HepG2 (cell line): ENCODE measurements at regions not wholly inside any gene's neighbourhood (a gene's known extent, or its start where the extent isn't known, plus 50 kb on each side); places are given as distances from the start of the nearest gene placed in this dataset.

ENCODE experiments used
- ATAC-seq: fragments of 200-7000 bp; cut with Tn5 transposase; 3 replicates; pipeline ENCODE4 v1.9.1; 2020; ENCODE audit warnings: mild to moderate bottlenecking, moderate library complexity
- BruUV-seq: library from RNA; stranded (reverse); fragments of 400-500 nt; replicated peaks from 2 replicates; lab custom pipeline; 2021; lab: Mats Ljungman, UMichigan
- CTCF ChIA-PET: fragments of 300-600 bp; formaldehyde crosslinking; extraction: SDS; loops from one replicate; lab custom pipeline; 2021; ENCODE audit warnings: low total read pairs, inconsistent platforms, low intra/inter-chr PET ratio; lab: Yijun Ruan, JAX
- POLR2A ChIA-PET: fragments of 350-600 bp; sonication (Branson Sonifier 250); formaldehyde crosslinking; loops from one replicate; lab custom pipeline; 2020; ENCODE audit warnings: antibody characterized with exemption, inconsistent platforms; lab: Yijun Ruan, JAX
- DNase-seq: peaks from one replicate; pipeline ENCODE4 v3.0.0-alpha.2; 2015; ENCODE audit warnings: low spot score
- FAIRE-seq: peaks from 3 replicates; lab custom pipeline; 2011; peaks lifted over from hg19 to GRCh38; lab: Jason Lieb, UNC
- H2AFZ ChIP-seq: one replicate; pipeline ENCODE4 v1.6.1; 2011; ENCODE audit warnings: low read length, inconsistent platforms
- H3K27ac ChIP-seq: fragments of 300-600 bp; 3 replicates; pipeline ENCODE4 v1.8.0; 2011; ENCODE audit warnings: mixed run types, mild to moderate bottlenecking, mixed read lengths, low read length, inconsistent platforms; ENCODE audit not compliant: insufficient read depth; ENCODE audit errors: extremely low read length
- H3K27me3 ChIP-seq, 2 experiments: fragments of 200-600 bp in 1 of 2; 2 replicates in 1 of 2; 3 replicates in 1 of 2; pipeline versions ENCODE4 v1.6.0 to v1.8.0; 2011; ENCODE audit warnings: low read length in 2 of 2, mild to moderate bottlenecking in 2 of 2, moderate library complexity in 2 of 2, inconsistent platforms in 1 of 2; ENCODE audit not compliant: insufficient read depth in 2 of 2, control insufficient read depth in 1 of 2
- H3K36me3 ChIP-seq, 2 experiments: fragments of 200-600 bp in 1 of 2; replicated peaks in 1 of 2; 2 replicates in 1 of 2; 3 replicates in 1 of 2; pipeline versions ENCODE4 v1.5.1 to v1.8.0; 2011; ENCODE audit warnings: low read length in 2 of 2, inconsistent platforms in 1 of 2; ENCODE audit not compliant: insufficient read depth in 2 of 2, control insufficient read depth in 1 of 2
- H3K4me1 ChIP-seq: 2 replicates; pipeline ENCODE4 v1.5.1; 2012; ENCODE audit warnings: low read length, inconsistent platforms; ENCODE audit not compliant: insufficient read depth
- H3K4me2 ChIP-seq: 2 replicates; pipeline ENCODE4 v1.6.0; 2011; ENCODE audit warnings: low read depth, low read length, inconsistent platforms
- H3K4me3 ChIP-seq, 3 experiments: fragments of 200-600 bp in 1 of 3; sonication (generic), shearing (Covaris generic) in 1 of 3; replicated peaks in 1 of 3; 2 replicates each; pipeline ENCODE4 v1.5.1; 2011 to 2016; ENCODE audit warnings: low read length in 3 of 3, inconsistent platforms in 2 of 3, low read depth in 2 of 3, mild to moderate bottlenecking in 2 of 3, control low read depth in 1 of 3, mixed read lengths in 1 of 3; ENCODE audit not compliant: insufficient read depth in 1 of 3
- H3K79me2 ChIP-seq: one replicate; pipeline ENCODE4 v1.6.1; 2011; ENCODE audit warnings: low read length, inconsistent platforms; ENCODE audit not compliant: insufficient read depth
- H3K9ac ChIP-seq: 2 replicates; pipeline ENCODE4 v1.6.0; 2011; ENCODE audit warnings: mild to moderate bottlenecking, low read depth, low read length, inconsistent platforms; ENCODE audit not compliant: insufficient read depth
- H3K9me3 ChIP-seq: 2 replicates; pipeline ENCODE4 v1.5.1; 2012; ENCODE audit warnings: mild to moderate bottlenecking, low read length
- H4K20me1 ChIP-seq: 2 replicates; pipeline ENCODE4 v1.6.0; 2011; ENCODE audit warnings: inconsistent platforms, mild to moderate bottlenecking, low read length, moderate library complexity; ENCODE audit not compliant: insufficient read depth
- CTCF ChIP-seq: sonication (generic); formaldehyde crosslinking; IDR thresholded peaks from 2 replicates; pipeline ENCODE4 v1.5.0; 2020; ENCODE audit warnings: mild to moderate bottlenecking, missing genetic modification reagents, moderate library complexity
- HNF4G ChIP-seq, 2 experiments: sonication (generic) in 1 of 2; formaldehyde crosslinking in 1 of 2; IDR thresholded peaks; 2 replicates each; pipeline versions ENCODE4 v1.4.0 to v1.6.1; 2011 to 2020; ENCODE audit warnings: borderline replicate concordance in 2 of 2, low read depth in 2 of 2, mild to moderate bottlenecking in 2 of 2, low read length in 1 of 2, missing genetic modification reagents in 1 of 2, moderate library complexity in 1 of 2
- KDM1A ChIP-seq: IDR thresholded peaks from 2 replicates; pipeline ENCODE4 v1.6.1; 2016; ENCODE audit warnings: missing compliant biosample characterization
- MAFK ChIP-seq, 2 experiments: IDR thresholded peaks in 1 of 2; conservative IDR thresholded peaks in 1 of 2; 2 replicates each; pipeline ENCODE4 v1.6.1; 2011; ENCODE audit warnings: improper control_type of control experiment in 2 of 2, low read length in 2 of 2
- MIER2 ChIP-seq: IDR thresholded peaks from 2 replicates; pipeline ENCODE4 v1.6.1; 2016; ENCODE audit warnings: missing biosample characterization, missing genetic modification reagents
- NFIB ChIP-seq: sonication (generic); formaldehyde crosslinking; IDR thresholded peaks from 2 replicates; pipeline ENCODE4 v1.9.0; 2021; ENCODE audit warnings: missing genetic modification reagents, mild to moderate bottlenecking, borderline replicate concordance
- NFYC ChIP-seq: IDR thresholded peaks from 2 replicates; pipeline ENCODE4 v1.6.1; 2016; ENCODE audit warnings: missing genetic modification reagents, missing compliant biosample characterization
- ONECUT2 ChIP-seq: sonication (generic); formaldehyde crosslinking; IDR thresholded peaks from 2 replicates; pipeline ENCODE4 v1.4.0; 2020; ENCODE audit warnings: missing genetic modification reagents
- ZSCAN30 ChIP-seq: sonication (generic); formaldehyde crosslinking; IDR thresholded peaks from 2 replicates; pipeline ENCODE4 v1.5.0; 2020; ENCODE audit warnings: mild to moderate bottlenecking, missing genetic modification reagents
- WGBS: methylation state at CpG from one replicate; pipeline ENCODE4 v1.1.6; 2017; ENCODE audit warnings: low lambda C conversion rate; 5-methylcytosine and 5-hydroxymethylcytosine counted together
- in situ Hi-C: cut with HindIII; loops from 2 replicates; pipeline ENCODE4 v1.10.0; 2017; ENCODE audit warnings: low pct_unique_long_range_greater_than_20kb; ENCODE audit not compliant: extremely low pct_ligation_motif_present
- intact Hi-C: fragments of 100-400 bp; cut with micrococcal nuclease; formaldehyde crosslinking; loops from one replicate; pipeline ENCODE4 v1.10.0; 2022; ENCODE audit not compliant: unreplicated experiment

GRCh38 chr6:21816231-21816630 is 222.7 kb downstream of the SOX4 start:
- WGBS, result 34% methylated on average over 3 of the region's 3 CpGs
- Histone ChIP-seq H3K27me3 (no peaks in the 10 kb centered on the region), H3K36me3 (no peaks in the 10 kb centered on the region), H4K20me1 (no peaks in the 10 kb centered on the region)
- POLR2A ChIA-PET, result no interaction called here
- FAIRE-seq, result no peak
- intact Hi-C loops, result no loop called here
- TF ChIP-seq MAFK (conservative IDR thresholded peaks at IDR 0.05 in 1 of 2, IDR thresholded peaks at IDR 0.05 in 1 of 2; ENCODE audit: low read length in 2 of 2) (peak in 1 of 2 experiments; percentile 39; a peak in 2 of 4 replicates), MIER2 (CRISPR knock-in tag) (no peak), NFIB (no peak), KDM1A (CRISPR knock-in tag) (no peak), HNF4G (IDR thresholded peaks at IDR 0.05; ENCODE audit: borderline replicate concordance, low read depth, low read length) (no peak), HNF4G (CRISPR knock-in tag; IDR thresholded peaks at IDR 0.05; ENCODE audit: borderline replicate concordance, low read depth) (no peak), ZSCAN30 (CRISPR knock-in tag) (no peak), ONECUT2 (CRISPR knock-in tag) (no peak), NFYC (CRISPR knock-in tag) (no peak), CTCF (CRISPR knock-in tag) (no peak)
- TF ChIP-seq, all 625 proteins: peak for 1
- Histone ChIP-seq H3K4me2 (no peak overlapping the region), H3K27ac (no peak overlapping the region), H3K4me1 (no peaks in the 10 kb centered on the region), H2AFZ (no peak overlapping the region), H3K79me2 (no peaks in the 10 kb centered on the region), H3K9ac (no peak overlapping the region), H3K4me3 (no peak overlapping the region), H3K9me3 (no peaks in the 10 kb centered on the region)
- ATAC-seq, result no peak
- DNase-seq, result no peak
- no TSS peak for BruUV-seq
- in situ Hi-C loops, result no loop called here
- CTCF ChIA-PET, result no interaction called here
